GM12878 (cell line): ENCODE measurements at regions not wholly inside any gene's neighbourhood (a gene's known extent, or its start where the extent isn't known, plus 50 kb on each side); places are given as distances from the start of the nearest gene placed in this dataset.

Source experiments
- ATAC-seq: fragments of 200-7000 bp; cut with Tn5 transposase; 3 replicates; pipeline ENCODE4 v1.9.1; 2020; ENCODE audit warnings: mild to moderate bottlenecking, moderate library complexity
- BruUV-seq: library from RNA; stranded (reverse); fragments of 400-500 nt; replicated peaks from 2 replicates; lab custom pipeline; 2021; lab: Mats Ljungman, UMichigan
- CTCF ChIA-PET: fragments of 300-600 bp; sonication (Branson Sonifier 250); formaldehyde crosslinking; extraction: SDS; loops from one replicate; lab custom pipeline; 2021; ENCODE audit warnings: inconsistent platforms; lab: Yijun Ruan, JAX
- POLR2A ChIA-PET: fragments of 350-600 bp; formaldehyde crosslinking; extraction: SDS; loops from one replicate; lab custom pipeline; 2021; ENCODE audit warnings: inconsistent platforms; lab: Charles Lee
- RAD21 ChIA-PET: fragments of 300-600 bp; sonication (Branson Sonifier 250); formaldehyde crosslinking; loops from one replicate; lab custom pipeline; 2023; ENCODE audit warnings: antibody characterized with exemption; ENCODE audit not compliant: unreplicated experiment; lab: Charles Lee
- SMC1A ChIA-PET: fragments of 300-600 bp; sonication (Branson Sonifier 250); formaldehyde crosslinking; loops from one replicate; lab custom pipeline; 2023; ENCODE audit not compliant: unreplicated experiment, uncharacterized antibody; lab: Charles Lee
- DNase-seq: peaks from one replicate; pipeline ENCODE4 v3.0.0-alpha.2; 2011; ENCODE audit warnings: low read depth, low spot score
- FAIRE-seq: peaks from 3 replicates; lab custom pipeline; 2011; peaks lifted over from hg19 to GRCh38; lab: Jason Lieb, UNC
- H2AFZ ChIP-seq: 2 replicates; pipeline ENCODE4 v1.6.0; 2011; ENCODE audit warnings: low read depth, low read length, control low read depth; ENCODE audit not compliant: control insufficient read depth
- H3K27ac ChIP-seq: 2 replicates; pipeline ENCODE4 v1.5.1; 2011; ENCODE audit warnings: control low read depth; ENCODE audit not compliant: control insufficient read depth, insufficient read depth
- H3K27me3 ChIP-seq, 2 experiments: replicated peaks in 1 of 2; 2 replicates each; pipeline versions ENCODE4 v1.6.0 to v1.6.1; 2011; ENCODE audit warnings: low read length in 1 of 2; ENCODE audit not compliant: control insufficient read depth in 2 of 2, insufficient read depth in 2 of 2
- H3K36me3 ChIP-seq, 2 experiments: 2 replicates each; pipeline ENCODE4 v1.5.1; 2011; ENCODE audit warnings: low read length in 1 of 2; ENCODE audit not compliant: control insufficient read depth in 2 of 2, insufficient read depth in 2 of 2
- H3K4me1 ChIP-seq: 2 replicates; pipeline ENCODE4 v1.6.1; 2011; ENCODE audit warnings: mild to moderate bottlenecking, low read length, moderate library complexity, mixed read lengths; ENCODE audit not compliant: control insufficient read depth, insufficient read depth
- H3K4me2 ChIP-seq: 2 replicates; pipeline ENCODE4 v1.6.0; 2011; ENCODE audit warnings: control low read depth; ENCODE audit not compliant: control insufficient read depth, insufficient read depth
- H3K4me3 ChIP-seq: fragments of 200-600 bp; sonication (generic); 2 replicates; pipeline ENCODE4 v1.5.1; 2016
- H3K79me2 ChIP-seq: 2 replicates; pipeline ENCODE4 v1.6.0; 2011; ENCODE audit warnings: low read length; ENCODE audit not compliant: control insufficient read depth, insufficient read depth
- H3K9ac ChIP-seq: 2 replicates; pipeline ENCODE4 v1.8.0; 2011; ENCODE audit warnings: low read length, control low read depth, mixed read lengths; ENCODE audit not compliant: control insufficient read depth, insufficient read depth
- H3K9me3 ChIP-seq: replicated peaks from 3 replicates; pipeline ENCODE4 v1.5.1; 2011; ENCODE audit warnings: mild to moderate bottlenecking, low read length; ENCODE audit not compliant: control insufficient read depth, insufficient read depth
- H4K20me1 ChIP-seq: 2 replicates; pipeline ENCODE4 v1.6.0; 2011; ENCODE audit not compliant: control insufficient read depth, insufficient read depth
- CEBPB ChIP-seq, 2 experiments: fragments of 150-350 bp in 1 of 2; IDR thresholded peaks; 2 replicates each; pipeline ENCODE4 v1.6.1; 2012 to 2014; ENCODE audit warnings: low read depth in 2 of 2, low read length in 2 of 2, borderline replicate concordance in 1 of 2, inconsistent platforms in 1 of 2
- EZH2 ChIP-seq: IDR thresholded peaks from 2 replicates; pipeline ENCODE4 v1.6.1; 2012; ENCODE audit warnings: low read depth, mild to moderate bottlenecking, control low read depth, inconsistent platforms, low read length, borderline replicate concordance; ENCODE audit not compliant: control insufficient read depth
- FOXK2 ChIP-seq: fragments of 450-650 bp; IDR thresholded peaks from 2 replicates; pipeline ENCODE4 v1.6.1; 2017; ENCODE audit warnings: mild to moderate bottlenecking, moderate library complexity
- IKZF1 ChIP-seq: fragments of 450-650 bp; conservative IDR thresholded peaks from 2 replicates; pipeline ENCODE4 v1.6.1; 2017; ENCODE audit warnings: antibody characterized with exemption, mild to moderate bottlenecking
- IRF5 ChIP-seq: fragments of 450-650 bp; IDR thresholded peaks from 2 replicates; pipeline ENCODE4 v1.6.1; 2017; ENCODE audit warnings: borderline replicate concordance
- KAT2A ChIP-seq: conservative IDR thresholded peaks from 2 replicates; pipeline ENCODE4 v1.6.1; 2011; ENCODE audit warnings: low read depth, low read length; ENCODE audit not compliant: control insufficient read depth
- MEF2A ChIP-seq: IDR thresholded peaks from 2 replicates; pipeline ENCODE4 v1.6.1; 2011; ENCODE audit warnings: low read depth, mild to moderate bottlenecking, low read length, moderate library complexity; ENCODE audit not compliant: insufficient read depth
- MYB ChIP-seq: fragments of 150-350 bp; IDR thresholded peaks from 2 replicates; pipeline ENCODE4 v1.6.1; 2014; ENCODE audit warnings: mild to moderate bottlenecking, low read depth, low read length, borderline replicate concordance
- NFIC ChIP-seq: IDR thresholded peaks from 2 replicates; pipeline ENCODE4 v1.6.1; 2012; ENCODE audit warnings: low read depth, mild to moderate bottlenecking, inconsistent platforms, low read length, moderate library complexity
- NFXL1 ChIP-seq: fragments of 450-650 bp; IDR thresholded peaks from 2 replicates; pipeline ENCODE4 v1.6.1; 2017; ENCODE audit warnings: antibody characterized with exemption, mild to moderate bottlenecking, borderline replicate concordance
- NRF1 ChIP-seq: conservative IDR thresholded peaks from 2 replicates; pipeline ENCODE4 v1.6.1; 2011; ENCODE audit warnings: mild to moderate bottlenecking, low read depth, low read length, improper control_type of control experiment
- PAX8 ChIP-seq: fragments of 450-650 bp; IDR thresholded peaks from 2 replicates; pipeline ENCODE4 v1.6.1; 2017; ENCODE audit warnings: mild to moderate bottlenecking, moderate library complexity
- PML ChIP-seq: IDR thresholded peaks from 2 replicates; pipeline ENCODE4 v1.6.1; 2012; ENCODE audit warnings: low read length, inconsistent platforms
- RFX5 ChIP-seq: IDR thresholded peaks from 2 replicates; pipeline ENCODE4 v1.6.1; 2011; ENCODE audit warnings: low read depth, low read length, improper control_type of control experiment
- SMC3 ChIP-seq: IDR thresholded peaks from 2 replicates; pipeline ENCODE4 v1.6.1; 2011; ENCODE audit warnings: low read length, improper control_type of control experiment, borderline replicate concordance
- SREBF1 ChIP-seq: IDR thresholded peaks from 2 replicates; pipeline ENCODE4 v1.6.1; 2012; ENCODE audit warnings: mild to moderate bottlenecking, low read length
- SUPT20H ChIP-seq: IDR thresholded peaks from 2 replicates; pipeline ENCODE4 v1.6.1; 2011; ENCODE audit warnings: low read depth, mild to moderate bottlenecking, low read length, moderate library complexity, borderline replicate concordance; ENCODE audit not compliant: control insufficient read depth
- TARDBP ChIP-seq: IDR thresholded peaks from 2 replicates; pipeline ENCODE4 v1.6.1; 2016; ENCODE audit warnings: borderline replicate concordance
- TBL1XR1 ChIP-seq: IDR thresholded peaks from 2 replicates; pipeline ENCODE4 v1.6.1; 2012; ENCODE audit warnings: low read depth, low read length, improper control_type of control experiment
- ZNF384 ChIP-seq: IDR thresholded peaks from 2 replicates; pipeline ENCODE4 v1.6.1; 2012; ENCODE audit warnings: low read depth, mild to moderate bottlenecking, low read length, improper control_type of control experiment, borderline replicate concordance
- WGBS: methylation state at CpG from one replicate; pipeline ENCODE4 v1.1.6; 2016; ENCODE audit warnings: low lambda C conversion rate; ENCODE audit not compliant: insufficient replicate concordance, insufficient coverage; ENCODE audit errors: missing lambda C conversion rate; 5-methylcytosine and 5-hydroxymethylcytosine counted together
- in situ Hi-C: fragments of 300-500 bp; cut with MboI; formaldehyde crosslinking; loops from 9 replicates; pipeline ENCODE4 v1.14.3; 2018; ENCODE audit warnings: mixed read lengths
- intact Hi-C: fragments of 100-400 bp; cut with micrococcal nuclease; formaldehyde crosslinking; loops from one replicate; pipeline ENCODE4 v1.14.2; 2022; ENCODE audit not compliant: unreplicated experiment

- Histone ChIP-seq H3K4me3 (no peak overlapping the region), H3K27ac (no peak overlapping the region), H3K79me2 (no peaks in the 10 kb centered on the region), H3K9ac (no peak overlapping the region), H3K36me3 (no peaks in the 10 kb centered on the region)
- no peak for FAIRE-seq
- no peak for DNase-seq
- POLR2A ChIA-PET, result interaction anchor here (0.6 kb wide), 1 partner anchor 36 kb away, joined by 3 read pairs; no protein-coding TSS in a partner anchor
- intact Hi-C loops, result no loop called here
- no peak for TF ChIP-seq CEBPB (IDR thresholded peaks at IDR 0.05; ENCODE audit: borderline replicate concordance in 1 of 2, low read depth in 2 of 2, low read length in 2 of 2)
- no peak for TF ChIP-seq TARDBP
- TF ChIP-seq IKZF1, result no peak
- no peak for TF ChIP-seq PAX8
- no peak for TF ChIP-seq MEF2A
- TF ChIP-seq TBL1XR1, result no peak
- TF ChIP-seq IRF5, result no peak
- TF ChIP-seq NFIC, result no peak
- no peak for TF ChIP-seq SUPT20H
- no peak for TF ChIP-seq SREBF1
- no peak for TF ChIP-seq MYB
- TF ChIP-seq FOXK2, result no peak
- TF ChIP-seq EZH2, result no peak
- TF ChIP-seq SMC3, result no peak
- TF ChIP-seq KAT2A, result no peak
- TF ChIP-seq NFXL1, result no peak
- TF ChIP-seq ZNF384, result no peak
- no peak for TF ChIP-seq NRF1
- TF ChIP-seq PML, result no peak
- no peak for TF ChIP-seq RFX5
- TF ChIP-seq, all 136 proteins: peak for 0
- CTCF ChIA-PET, result no interaction called here
- in situ Hi-C loops, result no loop called here
- no TSS peak for BruUV-seq
- no peak for ATAC-seq
- WGBS, result 28% methylated on average over 5 of the region's 5 CpGs
- RAD21 ChIA-PET, result no interaction called here
- Histone ChIP-seq H2AFZ (no peak overlapping the region), H3K4me2 (no peak overlapping the region), H3K4me1 (no peaks in the 10 kb centered on the region), H3K9me3 (no peaks in the 10 kb centered on the region), H3K27me3 (no peaks in the 10 kb centered on the region), H4K20me1 (no peaks in the 10 kb centered on the region)
- SMC1A ChIA-PET, result no interaction called here
These were observed 431.2 kb downstream of the HAPSTR1 start for GRCh38 chr16:9522614-9523013.
